Bone marrow (tissue), 2 donors: ENCODE measurements at regions not wholly inside any gene's neighbourhood (a gene's known extent, or its start where the extent isn't known, plus 50 kb on each side); places are given as distances from the start of the nearest gene placed in this dataset.
"Not testable (repeated sequence)": the region's sequence is repeated elsewhere in the genome, so short reads cannot be mapped to it uniquely, and the experiment has no call there.

Experiments used
- DNase-seq, 2 donors: peaks; one replicate each; lab custom pipeline; 2025; lab: John Stamatoyannopoulos, UW

DNA sequence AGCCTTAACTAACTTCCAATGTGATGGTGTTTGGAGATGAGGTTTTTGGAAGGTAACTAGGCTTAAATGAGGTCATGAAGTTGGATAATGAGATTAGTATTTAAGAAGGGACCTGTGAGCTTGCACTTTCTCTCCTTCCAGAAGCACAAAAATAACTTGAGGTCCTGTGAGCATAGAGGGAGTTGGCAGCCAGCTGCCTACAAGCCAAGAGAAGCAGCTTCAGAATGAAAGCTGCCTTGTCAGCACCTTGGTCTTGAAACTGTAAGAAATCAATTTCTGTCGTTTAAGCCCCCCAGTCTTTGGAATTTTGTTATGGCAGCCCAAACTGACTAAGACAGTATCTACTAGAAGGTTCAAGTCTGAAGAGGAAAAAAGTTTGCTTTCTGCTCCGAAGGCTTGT, 280.2 kb upstream of the GALNTL6 start:
- peak in 1 of 2 donors; percentile 15 for DNase-seq

- DNase-seq, result peak in 1 of 2 donors; percentile 18
These were observed 288.3 kb upstream of the GALNTL6 start for GRCh38 chr4:171524903-171525302.

DNA sequence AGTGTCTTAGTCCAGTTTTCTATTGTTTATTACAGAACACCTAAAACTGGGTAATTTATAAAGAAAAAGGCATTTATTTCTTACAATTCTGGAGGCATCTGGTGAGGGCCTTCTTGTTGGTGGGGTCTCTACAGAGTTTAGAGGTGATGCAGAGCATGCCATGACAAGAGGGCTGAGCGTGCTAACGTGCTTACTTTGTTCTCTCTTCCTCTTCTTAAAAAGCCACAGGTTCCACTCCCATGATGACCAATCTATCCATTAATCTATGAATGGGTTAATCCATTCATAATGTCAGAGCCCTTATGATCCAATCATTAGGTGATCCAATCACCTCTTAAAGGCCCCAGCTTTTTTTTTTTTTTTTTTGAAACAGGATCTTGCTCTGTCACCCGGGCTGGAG, 291.5 kb upstream of the GALNTL6 start:
- no peak for DNase-seq

DNA sequence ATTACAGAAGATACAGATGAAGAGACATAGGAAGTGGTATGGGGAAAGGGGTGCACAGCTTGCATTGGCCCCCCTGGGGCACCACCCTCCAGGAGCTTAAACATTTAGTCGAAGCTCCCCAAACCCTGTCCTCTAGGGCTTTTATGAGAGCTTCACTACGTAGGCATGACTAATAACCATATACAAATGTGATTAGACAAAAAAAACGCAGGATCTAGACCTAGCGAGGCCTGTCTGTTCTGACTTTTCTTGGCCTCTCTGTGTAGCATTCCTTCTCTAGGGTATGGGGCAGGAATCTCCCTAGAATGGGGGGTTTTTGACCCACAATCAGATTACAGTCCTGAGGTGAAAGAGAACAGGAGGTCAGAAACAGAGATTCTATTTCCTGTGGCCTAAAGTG, 293.7 kb upstream of the GALNTL6 start:
- DNase-seq, result no peak

DNA sequence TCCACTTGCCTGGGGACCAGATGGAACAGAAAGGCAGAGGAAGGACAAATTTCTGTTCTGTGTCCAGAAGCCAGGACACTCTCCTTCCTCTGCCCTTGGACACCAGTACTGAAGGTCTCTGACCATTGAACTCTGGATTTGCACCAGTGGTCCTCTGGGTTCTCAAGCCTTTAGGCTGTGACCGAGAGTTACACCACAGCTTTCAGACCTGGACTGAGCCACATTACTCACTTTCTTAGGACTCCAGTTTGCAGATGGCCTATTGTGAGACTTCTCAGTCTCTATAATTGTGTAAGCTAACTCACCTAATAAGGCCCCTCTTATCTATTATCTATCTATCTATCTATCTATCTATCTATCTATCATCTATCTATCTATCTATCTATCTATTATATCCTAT, 295.3 kb upstream of the GALNTL6 start:
- DNase-seq, result no peak

DNA sequence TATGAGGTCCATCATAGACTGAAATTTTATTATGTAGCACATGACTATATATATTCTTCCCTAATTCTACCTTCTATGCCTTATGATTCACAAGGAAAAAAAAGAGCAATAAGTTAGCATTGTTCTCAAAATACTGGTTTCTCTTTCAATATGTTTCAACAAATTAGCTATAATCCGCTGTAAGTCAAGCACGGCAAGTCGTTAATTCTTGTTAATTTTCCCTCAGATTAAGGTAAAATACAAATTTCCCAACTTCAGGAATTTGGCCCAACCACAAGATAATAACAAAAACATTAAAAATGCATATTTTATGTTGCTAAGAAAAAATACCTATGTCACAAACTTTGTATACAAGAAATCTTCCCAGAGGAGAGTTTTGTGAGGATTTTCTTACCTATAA, 296.5 kb upstream of the GALNTL6 start:
- DNase-seq, result no peak

DNA sequence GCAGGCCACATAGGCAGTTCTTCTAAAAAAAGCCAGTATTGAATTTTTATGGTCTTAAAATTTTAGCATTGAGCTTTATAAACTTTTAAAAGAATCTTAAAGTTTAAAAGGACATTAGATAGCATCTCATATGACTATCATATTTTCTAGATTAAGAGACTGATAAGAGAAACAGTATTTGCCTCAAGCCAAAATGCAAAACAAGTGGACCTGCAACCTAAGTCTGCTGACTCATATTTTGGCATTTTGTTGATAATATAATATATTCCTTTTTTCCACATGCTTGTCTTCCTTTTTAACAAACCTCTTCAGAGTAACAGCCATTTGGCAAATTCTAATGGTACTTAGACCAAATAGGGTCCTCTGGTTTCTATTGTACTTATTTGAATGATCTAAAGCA, 328.5 kb upstream of the GALNTL6 start:
- no peak for DNase-seq

DNA sequence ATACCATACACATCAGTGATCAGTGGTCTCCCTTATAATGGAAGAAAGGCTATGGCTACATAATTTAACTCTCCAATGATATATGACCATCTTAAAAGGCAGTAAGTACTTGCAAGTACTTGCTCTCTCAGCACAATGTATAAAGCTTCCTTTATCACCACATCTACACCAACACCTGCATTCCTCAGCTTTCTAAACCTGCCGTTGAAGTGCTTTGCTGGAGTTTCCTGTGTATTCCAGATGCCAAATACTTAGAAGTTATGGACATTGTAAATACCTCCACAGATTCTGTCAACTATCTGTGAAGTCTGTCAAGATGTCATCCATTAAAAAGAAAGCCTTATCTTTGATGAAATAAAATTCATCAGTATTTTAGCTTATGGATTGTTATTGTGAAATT, 335.0 kb upstream of the GALNTL6 start:
- DNase-seq, result no peak

DNA sequence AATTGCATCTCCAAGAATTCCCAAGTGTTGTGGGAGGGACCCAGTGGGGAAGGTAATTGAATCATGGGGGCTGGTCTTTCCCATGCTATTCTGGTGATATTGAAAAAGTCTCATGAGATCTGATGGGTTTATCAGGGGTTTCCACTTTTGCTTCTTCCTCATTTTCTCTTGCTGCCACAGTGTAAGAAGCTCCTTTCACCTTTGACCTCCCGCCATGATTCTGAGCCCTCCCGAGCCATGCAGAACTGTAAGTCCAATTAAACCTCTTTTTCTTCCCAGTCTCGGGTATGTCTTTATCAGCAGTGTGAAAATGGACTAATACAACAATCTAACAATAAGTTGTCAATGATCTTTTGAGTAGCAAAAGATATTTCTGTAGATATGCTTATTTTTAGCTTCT, 338.1 kb upstream of the GALNTL6 start:
- DNase-seq, result not testable (repeated sequence)

DNA sequence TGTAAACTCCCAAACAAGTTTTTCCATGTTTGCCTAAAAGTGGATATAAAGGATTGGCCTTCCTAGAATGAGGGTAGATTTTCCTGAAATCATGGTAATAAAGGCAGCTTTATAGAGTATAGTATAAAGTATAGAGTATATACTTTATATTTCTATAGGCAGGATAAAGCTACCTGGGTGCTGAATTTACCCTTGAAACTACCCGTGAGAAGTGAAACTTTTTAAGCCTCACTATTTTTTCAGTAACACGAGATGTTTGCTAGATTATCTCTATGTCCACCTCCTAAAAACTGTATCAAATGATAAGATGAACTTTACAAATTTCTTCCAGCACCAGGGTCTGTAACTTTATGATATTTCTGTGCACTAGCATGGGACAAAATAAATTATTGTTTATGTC, 340.0 kb upstream of the GALNTL6 start:
- DNase-seq, result no peak

DNA sequence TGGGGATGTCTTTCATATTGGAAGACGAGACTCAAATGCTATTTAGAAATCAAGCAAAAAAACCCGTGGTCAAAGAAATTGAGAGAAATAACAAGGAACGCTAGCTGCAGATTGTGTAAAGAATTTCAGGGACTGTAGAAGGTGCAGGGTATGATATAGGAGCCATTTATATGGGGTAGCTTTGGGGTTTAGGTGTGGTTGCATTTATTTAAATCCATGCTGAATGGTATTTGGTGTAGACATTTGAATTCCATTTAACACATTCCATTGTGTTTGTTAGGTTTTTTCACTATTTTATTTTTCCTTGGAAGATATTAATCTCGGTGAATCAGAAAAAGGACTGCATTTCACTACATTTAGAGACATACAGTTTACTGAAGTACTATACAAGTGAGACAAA, 341.0 kb upstream of the GALNTL6 start:
- DNase-seq, result no peak

DNA sequence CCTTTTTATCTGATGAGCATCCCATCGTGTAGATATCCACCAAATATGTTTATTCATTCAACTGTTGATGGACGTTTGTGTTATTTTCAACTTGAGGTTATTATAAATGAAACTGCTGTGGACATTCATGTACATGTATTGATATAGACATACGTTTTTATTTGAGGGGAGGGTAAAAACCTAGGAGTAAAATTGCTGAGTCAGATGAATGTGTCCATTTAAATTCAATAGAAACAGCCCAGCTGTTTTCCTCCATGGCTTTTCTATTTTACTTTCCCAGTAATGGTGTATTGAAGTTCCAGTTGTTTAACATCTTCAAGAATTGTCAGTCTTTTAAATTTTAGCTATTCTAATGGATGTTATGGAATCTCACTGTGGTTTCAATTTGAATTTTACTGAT, 348.7 kb upstream of the GALNTL6 start:
- no peak for DNase-seq

GRCh38 chr4:171461191-171461590, 352.0 kb upstream of the GALNTL6 start:
- no peak for DNase-seq

DNA sequence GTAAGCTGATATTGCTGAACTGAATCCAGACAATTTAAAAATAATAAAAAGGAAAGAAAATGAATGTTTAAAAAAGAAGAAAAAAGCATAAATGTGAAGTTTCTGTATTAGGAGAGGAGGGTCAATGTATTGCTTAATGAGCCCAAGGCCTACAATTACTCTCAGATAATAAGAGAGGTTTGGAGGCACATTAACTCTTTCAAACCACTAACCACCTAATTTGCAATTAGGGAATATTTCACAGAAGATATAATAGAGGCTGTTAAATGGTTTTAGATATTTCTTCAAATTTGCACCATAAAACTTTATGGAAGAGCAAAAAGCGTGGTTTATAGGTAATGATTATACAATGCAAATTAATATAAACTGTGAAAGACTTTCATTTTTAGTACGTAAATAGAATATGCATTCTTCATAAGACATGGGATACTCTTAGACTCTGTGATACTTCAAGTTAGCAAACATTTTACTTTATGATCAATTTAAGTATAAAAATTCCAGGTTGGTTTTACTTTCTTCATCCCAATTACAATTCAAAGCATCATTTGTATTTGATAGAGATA, 364.2 kb upstream of the GALNTL6 start:
- DNase-seq, result no peak

DNA sequence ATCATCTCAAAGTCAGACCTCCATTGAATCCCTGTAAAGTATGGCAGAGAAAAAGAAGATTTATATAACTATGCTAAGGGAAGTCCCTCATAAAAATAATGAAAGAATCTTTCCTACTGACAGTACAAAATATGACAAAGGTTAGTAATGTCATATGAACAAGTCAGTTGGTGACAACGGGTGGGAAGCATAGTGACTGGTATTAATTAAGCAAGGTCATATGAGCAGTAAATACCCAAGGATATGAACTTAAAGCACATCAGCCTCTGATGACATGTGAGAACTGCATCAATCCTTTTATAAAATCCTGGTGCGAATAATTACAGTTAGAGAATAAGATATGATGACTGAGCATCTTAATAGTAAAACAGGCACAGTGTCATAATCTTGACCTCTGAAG, 364.8 kb upstream of the GALNTL6 start:
- DNase-seq, result no peak

DNA sequence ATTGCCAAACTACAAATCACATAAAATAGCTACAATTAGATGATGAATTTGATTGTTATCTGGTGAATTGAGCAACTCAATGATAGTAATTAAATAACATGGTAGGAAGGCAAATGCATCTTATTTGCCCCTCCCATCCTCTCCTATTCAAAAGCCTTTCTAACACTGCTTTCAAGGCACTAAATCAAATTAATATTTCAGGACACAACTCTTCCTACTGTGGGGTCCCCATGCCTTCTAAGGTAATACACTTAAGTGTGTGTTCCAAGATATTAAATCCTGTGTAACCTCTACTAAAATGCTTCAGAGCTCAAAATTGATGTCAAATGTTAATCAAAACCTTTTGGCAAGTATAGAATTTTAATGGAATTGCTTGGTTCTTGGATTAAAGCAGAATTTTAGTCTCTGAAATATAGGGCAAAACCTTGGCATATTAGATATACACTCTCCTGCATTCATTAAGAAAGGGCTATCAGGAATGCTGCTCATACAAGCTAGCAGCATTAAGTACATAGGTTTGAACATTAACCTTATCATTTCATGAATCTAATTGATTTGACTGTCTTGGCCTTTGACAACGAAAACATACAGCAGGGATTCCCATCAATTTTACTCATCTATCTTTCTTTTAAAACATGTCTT, 371.8 kb upstream of the GALNTL6 start:
- DNase-seq, result no peak

GRCh38 chr4:171433674-171434073, 379.5 kb upstream of the GALNTL6 start:
- no peak for DNase-seq

DNA sequence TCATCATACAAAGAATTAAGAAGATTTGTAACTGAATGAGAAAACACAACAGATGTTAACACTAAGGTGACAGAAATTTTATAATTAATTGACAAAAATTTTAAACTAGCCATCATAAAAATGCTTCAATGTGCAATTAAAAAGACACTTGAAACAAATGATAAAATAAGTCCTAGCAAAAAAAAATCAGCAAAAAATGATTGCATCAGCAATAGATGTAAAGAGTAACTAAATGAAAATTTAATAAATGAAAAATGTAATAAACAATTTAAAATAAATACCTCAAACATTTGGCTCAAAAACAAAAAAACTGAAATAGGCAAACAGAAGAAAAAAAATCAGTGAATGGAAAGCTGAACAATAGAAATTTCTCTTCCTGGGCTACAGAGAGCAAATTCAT, 380.7 kb upstream of the GALNTL6 start:
- no peak for DNase-seq

DNA sequence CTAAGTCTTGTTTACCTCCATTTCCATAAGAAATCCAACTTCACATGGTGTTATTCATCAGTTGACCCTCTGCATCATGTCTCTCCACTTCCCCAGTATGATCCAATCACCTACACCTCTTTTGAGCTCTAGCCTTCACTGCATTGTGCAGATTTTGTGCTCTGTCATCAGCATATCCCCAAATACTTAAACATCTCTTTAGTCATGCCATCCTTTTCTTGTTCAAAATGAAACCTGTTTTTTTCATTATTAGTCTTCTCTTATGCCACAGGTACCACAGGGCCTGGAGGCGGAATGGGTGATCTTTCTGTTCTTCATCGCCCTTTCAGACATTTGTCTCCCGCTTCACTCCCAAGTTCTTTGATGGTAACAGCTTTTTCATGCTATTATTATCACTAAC, 382.7 kb upstream of the GALNTL6 start:
- no peak for DNase-seq

DNA sequence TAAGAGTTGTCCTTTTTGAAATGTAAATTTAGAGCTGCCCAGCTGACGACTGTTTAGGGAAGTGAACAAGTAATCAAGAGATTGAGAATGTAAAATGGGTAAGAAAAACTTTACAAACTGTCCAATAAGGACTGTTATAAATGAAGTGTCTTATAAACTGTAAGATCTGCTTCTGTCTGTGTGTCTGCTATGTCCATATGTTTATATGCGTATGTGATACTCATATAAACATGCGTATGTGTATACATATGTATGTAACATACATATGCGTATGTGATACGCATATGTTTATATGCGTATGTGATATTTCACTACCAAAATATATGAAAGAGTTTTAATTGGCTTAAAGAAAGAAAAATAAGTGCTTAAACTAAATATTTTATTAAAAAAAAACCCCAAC, 416.0 kb upstream of the GALNTL6 start:
- DNase-seq, result no peak

GRCh38 chr4:171390626-171391025, 422.6 kb upstream of the GALNTL6 start:
- DNase-seq, result no peak

DNA sequence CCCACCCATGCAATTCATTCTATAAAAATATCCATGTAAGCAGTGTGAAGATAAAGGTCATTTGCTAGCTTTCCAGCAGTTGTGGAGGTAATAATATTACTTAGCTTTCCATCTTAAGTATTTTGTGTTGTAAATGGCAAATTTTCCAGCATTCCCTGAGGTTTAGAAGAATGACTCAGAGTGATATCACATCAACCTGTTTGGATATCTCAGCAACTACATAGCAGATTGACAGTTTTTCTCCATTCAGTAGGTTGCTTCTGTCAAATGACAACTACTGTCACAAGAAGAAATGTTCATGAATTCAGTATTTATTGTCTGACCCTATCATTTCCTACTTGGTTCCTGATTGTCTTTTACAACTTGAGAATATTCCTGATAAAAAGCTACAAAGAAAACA, 434.9 kb upstream of the GALNTL6 start:
- DNase-seq, result no peak

DNA sequence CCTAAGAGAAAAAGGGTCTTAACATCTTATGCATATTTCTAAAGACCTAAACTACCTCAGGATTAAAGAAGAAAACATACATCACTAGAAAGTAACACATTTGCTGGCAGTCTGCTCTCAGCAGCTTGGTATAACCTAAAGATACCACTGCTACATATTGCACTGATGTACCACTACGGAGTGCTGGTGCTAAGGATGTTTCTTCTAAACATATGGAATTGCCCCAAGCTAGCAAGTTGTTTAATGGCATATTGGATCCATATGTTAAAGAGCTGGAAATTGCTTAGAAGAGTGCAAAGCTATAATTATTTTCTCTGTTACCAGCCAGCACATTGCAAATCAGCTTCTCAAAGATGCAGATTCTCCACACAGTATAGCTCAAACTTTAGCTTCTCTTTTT, 436.5 kb upstream of the GALNTL6 start:
- no peak for DNase-seq

DNA sequence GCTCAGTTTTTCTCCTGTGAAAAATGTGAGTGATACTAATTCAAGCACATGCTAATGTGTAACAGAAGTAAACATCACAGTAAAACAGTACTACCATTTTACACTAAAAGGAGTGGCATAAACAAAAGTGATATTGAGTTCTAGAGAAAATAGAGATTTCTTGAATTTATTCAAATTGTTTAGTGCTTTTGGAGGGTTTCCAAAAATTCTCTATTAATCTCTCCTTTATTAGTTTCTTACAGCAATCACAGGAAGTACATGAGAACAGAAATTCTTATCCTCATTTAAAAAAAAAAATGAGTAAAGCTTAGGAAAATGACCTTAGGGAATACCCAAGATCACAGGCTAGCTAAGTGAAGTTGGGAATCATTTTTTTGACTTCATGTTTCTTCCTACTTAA, 459.7 kb upstream of the GALNTL6 start:
- DNase-seq, result no peak
